Dendritic cell treated with granulocyte-macrophage colony-stimulating factor and Interleukin-4, amounts not matched to agents 40 ng/mL and 50 ng/mL, for 4 days (primary cell): ENCODE measurements at regions not wholly inside any gene's neighbourhood (a gene's known extent, or its start where the extent isn't known, plus 50 kb on each side); places are given as distances from the start of the nearest gene placed in this dataset.

Source experiments
- H3K27ac Mint-ChIP-seq: one replicate; pipeline ENCODE4 v1.8.0; 2022; ENCODE audit warnings: mild to moderate bottlenecking, mixed read lengths
- H3K27me3 Mint-ChIP-seq: one replicate; pipeline ENCODE4 v1.8.0; 2022; ENCODE audit warnings: mild to moderate bottlenecking, mixed read lengths
- H3K36me3 Mint-ChIP-seq: one replicate; pipeline ENCODE4 v1.8.0; 2022; ENCODE audit warnings: low read depth, mixed read lengths
- H3K4me1 Mint-ChIP-seq: one replicate; pipeline ENCODE4 v1.8.0; 2022; ENCODE audit warnings: low read depth, mixed read lengths
- H3K4me3 Mint-ChIP-seq: one replicate; pipeline ENCODE4 v1.8.0; 2022; ENCODE audit warnings: mild to moderate bottlenecking, moderate library complexity, mixed read lengths
- H3K9me3 Mint-ChIP-seq: one replicate; pipeline ENCODE4 v1.8.0; 2022; ENCODE audit warnings: mixed read lengths
- intact Hi-C: fragments of 100-400 bp; cut with micrococcal nuclease; formaldehyde crosslinking; loops from one replicate; pipeline ENCODE4 v1.15.0; 2022

GRCh38 chr4:112865443-112865842 is 184.0 kb upstream of the ANK2 start:
- intact Hi-C loops: no loop called here
- Mint-ChIP-seq H3K4me1 (no peaks in the 10 kb centered on the region), H3K27me3 (no peaks in the 10 kb centered on the region), H3K4me3 (no peak overlapping the region), H3K9me3 (no peaks in the 10 kb centered on the region), H3K27ac (no peak overlapping the region), H3K36me3 (no peaks in the 10 kb centered on the region)

- Mint-ChIP-seq H3K4me1 (no peaks in the 10 kb centered on the region), H3K27ac (no peak overlapping the region), H3K36me3 (no peaks in the 10 kb centered on the region), H3K9me3 (no peaks in the 10 kb centered on the region), H3K27me3 (no peaks in the 10 kb centered on the region), H3K4me3 (no peak overlapping the region)
- intact Hi-C loops: no loop called here
Measured at GRCh38 chr4:112876316-112876715, 173.1 kb upstream of the ANK2 start.

- no peaks in the 10 kb centered on the region for H3K36me3 Mint-ChIP-seq
- H3K4me1 Mint-ChIP-seq: no peaks in the 10 kb centered on the region
- no peak overlapping the region for H3K27ac Mint-ChIP-seq
- H3K27me3 Mint-ChIP-seq: no peaks in the 10 kb centered on the region
- intact Hi-C loops: no loop called here
- H3K4me3 Mint-ChIP-seq: no peak overlapping the region
- no peaks in the 10 kb centered on the region for H3K9me3 Mint-ChIP-seq
Measured at GRCh38 chr4:112881842-112882241, 167.6 kb upstream of the ANK2 start.

- Mint-ChIP-seq H3K9me3 (no peaks in the 10 kb centered on the region), H3K4me1 (no peaks in the 10 kb centered on the region), H3K4me3 (no peak overlapping the region), H3K27ac (no peak overlapping the region), H3K36me3 (no peaks in the 10 kb centered on the region), H3K27me3 (no peaks in the 10 kb centered on the region)
- intact Hi-C loops: no loop called here
Measured at GRCh38 chr4:112882286-112882685, 167.2 kb upstream of the ANK2 start.

GRCh38 chr4:112884406-112884805 is 165.0 kb upstream of the ANK2 start:
- H3K27ac Mint-ChIP-seq: no peak overlapping the region
- intact Hi-C loops: no loop called here
- H3K36me3 Mint-ChIP-seq: no peaks in the 10 kb centered on the region
- no peaks in the 10 kb centered on the region for H3K27me3 Mint-ChIP-seq
- H3K9me3 Mint-ChIP-seq: no peaks in the 10 kb centered on the region
- no peaks in the 10 kb centered on the region for H3K4me1 Mint-ChIP-seq
- H3K4me3 Mint-ChIP-seq: no peak overlapping the region

- intact Hi-C loops: no loop called here
- no peaks in the 10 kb centered on the region for H3K36me3 Mint-ChIP-seq
Measured at GRCh38 chr4:112885897-112886296, 163.6 kb upstream of the ANK2 start.

GRCh38 chr4:112888622-112889021 is 160.8 kb upstream of the ANK2 start:
- no peak overlapping the region for H3K27ac Mint-ChIP-seq
- no peaks in the 10 kb centered on the region for H3K36me3 Mint-ChIP-seq
- no peaks in the 10 kb centered on the region for H3K4me1 Mint-ChIP-seq
- no peaks in the 10 kb centered on the region for H3K27me3 Mint-ChIP-seq
- no peaks in the 10 kb centered on the region for H3K9me3 Mint-ChIP-seq
- intact Hi-C loops: no loop called here
- no peak overlapping the region for H3K4me3 Mint-ChIP-seq

More at GRCh38 chr4:112885897-112886296, 163.6 kb upstream of the ANK2 start:
- H3K27ac Mint-ChIP-seq: no peak overlapping the region
- no peaks in the 10 kb centered on the region for H3K27me3 Mint-ChIP-seq
- no peaks in the 10 kb centered on the region for H3K4me1 Mint-ChIP-seq
- H3K4me3 Mint-ChIP-seq: no peak overlapping the region
- no peaks in the 10 kb centered on the region for H3K9me3 Mint-ChIP-seq

- intact Hi-C loops: no loop called here
- no peak overlapping the region for H3K27ac Mint-ChIP-seq
- H3K27me3 Mint-ChIP-seq: no peaks in the 10 kb centered on the region
- no peaks in the 10 kb centered on the region for H3K4me1 Mint-ChIP-seq
- H3K4me3 Mint-ChIP-seq: no peak overlapping the region
- H3K36me3 Mint-ChIP-seq: no peaks in the 10 kb centered on the region
- H3K9me3 Mint-ChIP-seq: no peaks in the 10 kb centered on the region
Measured at GRCh38 chr4:112889199-112889598, 160.3 kb upstream of the ANK2 start.

- no peak overlapping the region for H3K27ac Mint-ChIP-seq
- no peaks in the 10 kb centered on the region for H3K36me3 Mint-ChIP-seq
- no peak overlapping the region for H3K4me3 Mint-ChIP-seq
- H3K27me3 Mint-ChIP-seq: no peaks in the 10 kb centered on the region
- no peaks in the 10 kb centered on the region for H3K9me3 Mint-ChIP-seq
- intact Hi-C loops: no loop called here
- H3K4me1 Mint-ChIP-seq: no peaks in the 10 kb centered on the region
Measured at GRCh38 chr4:112889619-112890527, 159.6 kb upstream of the ANK2 start.

GRCh38 chr4:112894480-112894879 is 155.0 kb upstream of the ANK2 start:
- no peaks in the 10 kb centered on the region for H3K27me3 Mint-ChIP-seq
- no peaks in the 10 kb centered on the region for H3K36me3 Mint-ChIP-seq
- no peaks in the 10 kb centered on the region for H3K4me1 Mint-ChIP-seq
- no peak overlapping the region for H3K4me3 Mint-ChIP-seq
- H3K27ac Mint-ChIP-seq: no peak overlapping the region
- no peaks in the 10 kb centered on the region for H3K9me3 Mint-ChIP-seq
- intact Hi-C loops: no loop called here

GRCh38 chr4:112894951-112895350 is 154.5 kb upstream of the ANK2 start:
- Mint-ChIP-seq H3K9me3 (no peaks in the 10 kb centered on the region), H3K36me3 (no peaks in the 10 kb centered on the region), H3K4me3 (no peak overlapping the region), H3K27ac (no peak overlapping the region), H3K27me3 (no peaks in the 10 kb centered on the region), H3K4me1 (no peaks in the 10 kb centered on the region)
- intact Hi-C loops: no loop called here

GRCh38 chr4:112895811-112896608 is 153.4 kb upstream of the ANK2 start:
- Mint-ChIP-seq H3K27me3 (no peaks in the 10 kb centered on the region), H3K9me3 (no peaks in the 10 kb centered on the region), H3K27ac (no peak overlapping the region), H3K4me1 (no peaks in the 10 kb centered on the region), H3K4me3 (no peak overlapping the region), H3K36me3 (no peaks in the 10 kb centered on the region)
- intact Hi-C loops: no loop called here

GRCh38 chr4:112896609-112897190 is 152.8 kb upstream of the ANK2 start:
- H3K27ac Mint-ChIP-seq: no peak overlapping the region
- no peaks in the 10 kb centered on the region for H3K9me3 Mint-ChIP-seq
- H3K27me3 Mint-ChIP-seq: no peaks in the 10 kb centered on the region
- no peaks in the 10 kb centered on the region for H3K36me3 Mint-ChIP-seq
- intact Hi-C loops: no loop called here
- no peaks in the 10 kb centered on the region for H3K4me1 Mint-ChIP-seq
- no peak overlapping the region for H3K4me3 Mint-ChIP-seq

- intact Hi-C loops: no loop called here
- Mint-ChIP-seq H3K9me3 (no peaks in the 10 kb centered on the region), H3K36me3 (no peaks in the 10 kb centered on the region), H3K27me3 (no peaks in the 10 kb centered on the region), H3K4me3 (no peak overlapping the region), H3K27ac (no peak overlapping the region), H3K4me1 (no peaks in the 10 kb centered on the region)
Measured at GRCh38 chr4:112897543-112897942, 151.9 kb upstream of the ANK2 start.
